ENCODE measurements at regions not wholly inside any gene's neighbourhood (a gene's known extent, or its start where the extent isn't known, plus 50 kb on each side); places are given as distances from the start of the nearest gene placed in this dataset.

- no peak for TF ChIP-seq MAX (IDR thresholded peaks at IDR 0.05)
- TF ChIP-seq TAF1 (CRISPR knock-in tag; IDR thresholded peaks at IDR 0.05): no peak
- TF ChIP-seq, protein P1, sequence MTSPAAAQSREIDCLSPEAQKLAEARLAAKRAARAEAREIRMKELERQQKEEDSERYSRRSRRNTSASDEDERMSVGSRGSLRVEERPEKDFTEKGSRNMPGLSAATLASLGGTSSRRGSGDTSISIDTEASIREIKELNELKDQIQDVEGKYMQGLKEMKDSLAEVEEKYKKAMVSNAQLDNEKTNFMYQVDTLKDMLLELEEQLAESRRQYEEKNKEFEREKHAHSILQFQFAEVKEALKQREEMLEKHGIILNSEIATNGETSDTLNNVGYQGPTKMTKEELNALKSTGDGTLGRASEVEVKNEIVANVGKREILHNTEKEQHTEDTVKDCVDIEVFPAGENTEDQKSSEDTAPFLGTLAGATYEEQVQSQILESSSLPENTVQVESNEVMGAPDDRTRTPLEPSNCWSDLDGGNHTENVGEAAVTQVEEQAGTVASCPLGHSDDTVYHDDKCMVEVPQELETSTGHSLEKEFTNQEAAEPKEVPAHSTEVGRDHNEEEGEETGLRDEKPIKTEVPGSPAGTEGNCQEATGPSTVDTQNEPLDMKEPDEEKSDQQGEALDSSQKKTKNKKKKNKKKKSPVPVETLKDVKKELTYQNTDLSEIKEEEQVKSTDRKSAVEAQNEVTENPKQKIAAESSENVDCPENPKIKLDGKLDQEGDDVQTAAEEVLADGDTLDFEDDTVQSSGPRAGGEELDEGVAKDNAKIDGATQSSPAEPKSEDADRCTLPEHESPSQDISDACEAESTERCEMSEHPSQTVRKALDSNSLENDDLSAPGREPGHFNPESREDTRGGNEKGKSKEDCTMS (CRISPR knock-in tag; conservative IDR thresholded peaks at IDR 0.05): no peak
Measured at GRCh38 chr2:188878716-188879115, 95.5 kb upstream of the COL3A1 start.
